ENCODE measurements at regions not wholly inside any gene's neighbourhood (a gene's known extent, or its start where the extent isn't known, plus 50 kb on each side); places are given as distances from the start of the nearest gene placed in this dataset.

DNA sequence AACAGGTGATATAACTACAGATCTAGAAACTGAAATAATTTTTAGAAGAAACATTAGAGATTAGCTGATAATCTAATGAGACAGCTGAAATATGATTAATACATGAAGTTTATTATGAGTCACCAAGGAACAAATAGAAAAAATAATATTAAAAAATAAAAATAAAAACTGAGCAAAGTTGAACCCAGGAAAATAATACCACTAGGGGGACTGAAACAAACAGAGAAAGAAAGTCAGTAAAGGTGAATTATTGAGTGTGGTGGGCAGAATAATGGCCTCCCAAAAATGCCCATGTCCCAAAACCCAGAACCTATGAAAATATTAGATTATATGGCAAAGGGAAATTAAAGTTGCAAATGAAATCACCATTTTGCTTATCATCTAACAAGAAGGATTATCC is 820.7 kb upstream of the INTU start:
- Histone ChIP-seq H3K4me3 (ENCODE audit: low read length) (no peak overlapping the region), H3K4me1 (ENCODE audit: low read length) (no peaks in the 10 kb centered on the region), H3K36me3 (ENCODE audit: insufficient read depth, low read length) (no peaks in the 10 kb centered on the region), H4K20me1 (ENCODE audit: insufficient read depth, low read depth, low read length) (no peaks in the 10 kb centered on the region), H3K79me2 (ENCODE audit: low read length) (no peaks in the 10 kb centered on the region), H3K9me3 (ENCODE audit: low read length) (peaks cover 10% of the 10 kb centered on the region; the same call in 1 of the 2 replicates), H3K9me2 (replicated peaks; ENCODE audit: insufficient read depth, low read length) (no peaks in the 10 kb centered on the region), H2AFZ (ENCODE audit: low read length) (no peak overlapping the region), H3K27ac (ENCODE audit: low read length) (no peak overlapping the region), H3K9ac (ENCODE audit: low read length) (no peak overlapping the region), H3K4me2 (ENCODE audit: low read depth, low read length, poor library complexity, severe bottlenecking) (no peak overlapping the region), H3K27me3 (ENCODE audit: low read length) (no peaks in the 10 kb centered on the region)
- no peak for DNase-seq

DNA sequence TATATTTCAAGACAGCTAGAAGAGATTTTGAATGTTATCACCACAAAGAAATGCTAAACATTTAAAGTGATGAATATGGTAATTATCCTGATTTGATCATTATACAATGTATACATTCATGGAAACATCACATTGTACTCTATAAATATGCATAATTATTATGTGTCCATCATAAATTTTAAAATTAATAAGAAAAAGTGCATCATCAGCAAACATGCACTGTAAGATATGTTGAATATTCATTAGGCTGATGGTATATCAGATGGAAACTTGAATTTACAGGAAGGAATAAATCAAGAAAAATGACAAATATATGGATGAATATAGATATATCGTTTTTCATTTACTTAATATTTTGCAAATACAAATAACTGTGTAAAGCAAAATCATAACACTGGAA is 812.1 kb upstream of the INTU start:
- H3K4me1 ChIP-seq (ENCODE audit: low read length), result no peaks in the 10 kb centered on the region
- H3K36me3 ChIP-seq (ENCODE audit: insufficient read depth, low read length), result no peaks in the 10 kb centered on the region
- no peaks in the 10 kb centered on the region for H4K20me1 ChIP-seq (ENCODE audit: insufficient read depth, low read depth, low read length)
- no peaks in the 10 kb centered on the region for H3K27me3 ChIP-seq (ENCODE audit: low read length)
- H3K9me2 ChIP-seq (replicated peaks; ENCODE audit: insufficient read depth, low read length), result no peaks in the 10 kb centered on the region
- H3K79me2 ChIP-seq (ENCODE audit: low read length), result no peaks in the 10 kb centered on the region
- no peak overlapping the region for H2AFZ ChIP-seq (ENCODE audit: low read length)
- DNase-seq, result no peak
- H3K9ac ChIP-seq (ENCODE audit: low read length), result no peak overlapping the region
- no peak overlapping the region for H3K27ac ChIP-seq (ENCODE audit: low read length)
- H3K4me3 ChIP-seq (ENCODE audit: low read length), result no peak overlapping the region
- peaks cover 11% of the 10 kb centered on the region for H3K9me3 ChIP-seq (ENCODE audit: low read length)
- no peak overlapping the region for H3K4me2 ChIP-seq (ENCODE audit: low read depth, low read length, poor library complexity, severe bottlenecking)

DNA sequence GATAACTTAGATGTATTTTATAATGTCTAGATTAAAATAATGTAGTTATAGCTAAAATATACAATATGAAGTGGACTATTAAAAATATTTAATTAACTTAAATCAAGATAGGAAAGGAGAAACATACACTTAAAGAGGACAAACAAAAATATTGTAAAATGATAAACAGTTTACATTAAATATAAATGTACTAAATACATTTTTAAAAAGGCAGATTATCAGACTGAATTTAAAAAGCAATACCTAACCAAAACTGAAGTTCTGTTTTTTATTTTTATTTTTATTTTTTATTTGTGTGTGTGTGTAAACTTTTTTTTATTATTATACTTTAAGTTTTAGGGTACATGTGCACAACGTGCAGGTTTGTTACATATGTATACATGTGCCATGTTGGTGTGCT is 811.6 kb upstream of the INTU start:
- Histone ChIP-seq H3K27me3 (ENCODE audit: low read length) (no peaks in the 10 kb centered on the region), H2AFZ (ENCODE audit: low read length) (no peak overlapping the region), H3K9me3 (ENCODE audit: low read length) (peaks cover 11% of the 10 kb centered on the region), H4K20me1 (ENCODE audit: insufficient read depth, low read depth, low read length) (no peaks in the 10 kb centered on the region), H3K36me3 (ENCODE audit: insufficient read depth, low read length) (no peaks in the 10 kb centered on the region), H3K4me2 (ENCODE audit: low read depth, low read length, poor library complexity, severe bottlenecking) (no peak overlapping the region), H3K9me2 (replicated peaks; ENCODE audit: insufficient read depth, low read length) (no peaks in the 10 kb centered on the region), H3K4me3 (ENCODE audit: low read length) (no peak overlapping the region), H3K79me2 (ENCODE audit: low read length) (no peaks in the 10 kb centered on the region), H3K9ac (ENCODE audit: low read length) (no peak overlapping the region), H3K27ac (ENCODE audit: low read length) (no peak overlapping the region), H3K4me1 (ENCODE audit: low read length) (no peaks in the 10 kb centered on the region)
- no peak for DNase-seq

DNA sequence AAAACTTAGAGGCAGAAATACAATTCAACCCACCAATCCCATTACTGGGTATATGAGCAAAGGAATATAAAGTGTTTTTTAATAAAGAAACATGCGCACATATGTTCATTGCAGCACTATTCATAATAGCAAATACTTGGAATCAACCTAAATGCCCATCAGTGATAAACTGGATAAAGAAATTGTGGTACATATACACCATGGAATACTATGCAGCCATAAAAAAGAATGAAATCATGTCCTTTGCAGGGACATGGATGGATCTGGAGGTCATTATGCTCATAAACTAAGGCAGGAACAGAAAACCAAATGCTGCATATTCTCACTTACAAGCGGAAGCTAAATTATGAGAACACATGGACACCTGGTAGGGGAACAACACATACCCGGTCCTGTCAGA is 807.7 kb upstream of the INTU start:
- Histone ChIP-seq H4K20me1 (ENCODE audit: insufficient read depth, low read depth, low read length) (no peaks in the 10 kb centered on the region), H3K9ac (ENCODE audit: low read length) (no peak overlapping the region), H3K27me3 (ENCODE audit: low read length) (no peaks in the 10 kb centered on the region), H3K27ac (ENCODE audit: low read length) (no peak overlapping the region), H3K4me2 (ENCODE audit: low read depth, low read length, poor library complexity, severe bottlenecking) (no peak overlapping the region), H3K79me2 (ENCODE audit: low read length) (no peaks in the 10 kb centered on the region), H3K4me1 (ENCODE audit: low read length) (no peaks in the 10 kb centered on the region), H3K4me3 (ENCODE audit: low read length) (no peak overlapping the region), H3K36me3 (ENCODE audit: insufficient read depth, low read length) (no peaks in the 10 kb centered on the region), H3K9me3 (ENCODE audit: low read length) (peaks cover 13% of the 10 kb centered on the region), H3K9me2 (replicated peaks; ENCODE audit: insufficient read depth, low read length) (no peaks in the 10 kb centered on the region), H2AFZ (ENCODE audit: low read length) (no peak overlapping the region)
- DNase-seq, result no peak

DNA sequence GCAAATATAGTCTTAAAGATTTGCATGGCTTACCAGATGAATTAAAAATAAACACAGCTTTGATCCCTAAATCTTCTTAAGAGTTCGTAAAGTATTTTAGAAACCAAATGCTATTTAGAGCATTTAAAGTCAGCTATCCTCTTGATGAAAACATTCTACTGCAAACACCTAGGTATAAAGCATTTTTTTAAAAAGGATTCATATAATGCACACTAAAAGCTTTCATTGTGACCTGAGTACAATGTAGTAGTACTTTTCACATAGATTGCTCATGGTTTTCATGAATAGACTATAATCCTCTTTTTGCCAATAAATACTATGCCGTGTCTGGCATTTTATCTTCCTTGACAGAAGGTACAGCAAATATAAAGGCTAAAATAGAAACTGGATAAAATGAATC is 805.1 kb upstream of the INTU start:
- H3K36me3 ChIP-seq (ENCODE audit: insufficient read depth, low read length), result no peaks in the 10 kb centered on the region
- H3K79me2 ChIP-seq (ENCODE audit: low read length), result no peaks in the 10 kb centered on the region
- no peaks in the 10 kb centered on the region for H3K27me3 ChIP-seq (ENCODE audit: low read length)
- H3K27ac ChIP-seq (ENCODE audit: low read length), result no peak overlapping the region
- no peak for DNase-seq
- no peak overlapping the region for H2AFZ ChIP-seq (ENCODE audit: low read length)
- no peak overlapping the region for H3K4me3 ChIP-seq (ENCODE audit: low read length)
- no peaks in the 10 kb centered on the region for H4K20me1 ChIP-seq (ENCODE audit: insufficient read depth, low read depth, low read length)
- H3K4me1 ChIP-seq (ENCODE audit: low read length), result no peaks in the 10 kb centered on the region
- peaks cover 24% of the 10 kb centered on the region for H3K9me3 ChIP-seq (ENCODE audit: low read length)
- no peak overlapping the region for H3K4me2 ChIP-seq (ENCODE audit: low read depth, low read length, poor library complexity, severe bottlenecking)
- H3K9me2 ChIP-seq (replicated peaks; ENCODE audit: insufficient read depth, low read length), result no peaks in the 10 kb centered on the region
- no peak overlapping the region for H3K9ac ChIP-seq (ENCODE audit: low read length)

DNA sequence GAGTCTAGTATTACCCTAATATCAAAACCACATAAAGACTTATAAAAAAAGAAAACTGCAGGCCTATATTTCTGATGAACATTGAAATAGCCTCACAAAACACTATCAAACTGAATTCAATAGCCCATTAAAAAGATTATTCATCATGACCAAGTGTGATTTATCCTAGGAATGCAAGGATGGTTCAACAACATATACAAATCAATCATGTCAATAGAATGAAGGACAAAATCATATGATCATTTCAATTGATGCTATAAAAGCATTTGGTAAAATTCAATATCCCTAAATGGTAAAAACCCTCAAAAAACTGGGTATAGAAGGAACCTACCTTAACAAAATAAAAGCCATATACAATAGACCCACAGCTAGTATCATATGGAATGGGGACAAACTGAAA is 797.9 kb upstream of the INTU start:
- no peak overlapping the region for H3K9ac ChIP-seq (ENCODE audit: low read length)

DNA sequence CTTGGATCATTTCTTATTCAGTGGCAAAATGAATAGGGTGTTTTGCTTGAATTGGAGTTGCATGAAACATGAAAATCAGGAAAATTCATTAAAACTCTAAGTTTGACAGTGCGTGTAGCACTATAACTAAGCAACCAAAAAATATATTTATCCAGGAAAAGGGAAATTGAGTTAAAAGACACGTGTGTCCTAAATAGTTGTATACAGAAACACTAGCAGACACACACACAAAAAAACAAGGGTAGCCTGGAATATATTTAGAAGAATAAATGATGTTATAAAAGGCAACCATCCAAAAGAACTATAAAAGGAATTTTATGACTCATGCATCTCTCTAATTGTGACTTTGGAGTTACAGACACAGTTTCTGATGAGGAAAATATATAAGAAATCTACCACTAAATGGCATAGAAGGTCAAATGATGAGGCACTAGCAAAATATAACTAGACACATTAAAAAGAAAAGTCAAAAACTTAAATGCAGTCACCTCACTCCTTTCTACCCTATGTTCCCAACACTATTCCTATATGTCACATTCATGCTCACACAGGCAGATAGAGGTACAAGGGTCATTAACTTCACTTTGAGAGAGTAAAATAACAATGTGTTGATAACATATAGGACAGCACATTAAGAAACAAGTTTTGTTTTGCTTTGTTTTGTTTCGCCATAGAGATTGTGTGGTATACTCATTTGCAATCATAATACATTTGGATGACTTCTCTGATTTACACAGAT is 793.6 kb upstream of the INTU start:
- no peak overlapping the region for H3K4me3 ChIP-seq (ENCODE audit: low read length)
- no peak for DNase-seq
- no peaks in the 10 kb centered on the region for H3K9me2 ChIP-seq (replicated peaks; ENCODE audit: insufficient read depth, low read length)

More for the DNA sequence above, 797.9 kb upstream of the INTU start:
- Histone ChIP-seq H3K4me2 (ENCODE audit: low read depth, low read length, poor library complexity, severe bottlenecking) (no peak overlapping the region), H2AFZ (ENCODE audit: low read length) (no peak overlapping the region), H3K27ac (ENCODE audit: low read length) (no peak overlapping the region), H3K9me3 (ENCODE audit: low read length) (peaks cover 28% of the 10 kb centered on the region), H3K36me3 (ENCODE audit: insufficient read depth, low read length) (no peaks in the 10 kb centered on the region), H3K4me3 (ENCODE audit: low read length) (no peak overlapping the region), H3K27me3 (ENCODE audit: low read length) (no peaks in the 10 kb centered on the region), H3K4me1 (ENCODE audit: low read length) (no peaks in the 10 kb centered on the region), H3K9me2 (replicated peaks; ENCODE audit: insufficient read depth, low read length) (no peaks in the 10 kb centered on the region), H4K20me1 (ENCODE audit: insufficient read depth, low read depth, low read length) (no peaks in the 10 kb centered on the region), H3K79me2 (ENCODE audit: low read length) (no peaks in the 10 kb centered on the region)
- DNase-seq, result no peak

DNA sequence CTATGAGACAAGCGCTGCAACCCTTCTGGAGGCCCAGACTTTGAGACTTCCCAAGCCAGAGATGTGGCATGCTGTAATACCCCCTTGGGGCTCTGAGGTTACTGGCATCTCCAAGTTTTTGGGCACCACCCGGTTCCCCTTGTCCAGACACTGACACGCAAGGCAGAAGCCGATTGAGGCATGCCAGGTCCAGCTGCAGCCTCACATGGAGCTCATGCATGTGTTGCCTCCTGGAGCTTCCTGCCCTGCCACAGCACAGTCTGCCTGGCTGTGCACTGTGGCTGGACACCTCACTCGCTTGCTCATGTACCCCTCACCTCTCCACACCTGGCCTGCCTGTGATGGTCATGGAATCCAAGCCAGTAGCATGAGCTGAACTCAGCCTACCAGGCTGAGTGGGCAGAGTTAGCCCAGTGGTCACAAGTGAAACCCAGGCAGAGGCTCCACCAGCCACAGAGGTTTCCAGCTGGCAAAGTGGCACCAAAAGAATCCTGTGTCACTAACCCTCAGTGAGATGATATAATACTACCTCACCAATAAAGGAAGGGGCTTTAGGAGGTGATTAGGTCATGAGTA is 789.2 kb upstream of the INTU start:
- Histone ChIP-seq H2AFZ (ENCODE audit: low read length) (no peak overlapping the region), H3K27me3 (ENCODE audit: low read length) (no peaks in the 10 kb centered on the region), H3K9me3 (ENCODE audit: low read length) (peaks cover 21% of the 10 kb centered on the region), H4K20me1 (ENCODE audit: insufficient read depth, low read depth, low read length) (no peaks in the 10 kb centered on the region), H3K4me2 (ENCODE audit: low read depth, low read length, poor library complexity, severe bottlenecking) (no peak overlapping the region), H3K79me2 (ENCODE audit: low read length) (no peaks in the 10 kb centered on the region), H3K27ac (ENCODE audit: low read length) (no peak overlapping the region), H3K36me3 (ENCODE audit: insufficient read depth, low read length) (no peaks in the 10 kb centered on the region), H3K9me2 (replicated peaks; ENCODE audit: insufficient read depth, low read length) (no peaks in the 10 kb centered on the region), H3K9ac (ENCODE audit: low read length) (no peak overlapping the region), H3K4me3 (ENCODE audit: low read length) (no peak overlapping the region), H3K4me1 (ENCODE audit: low read length) (no peaks in the 10 kb centered on the region)
- no peak for DNase-seq

More for the DNA sequence above, 793.6 kb upstream of the INTU start:
- peaks cover 21% of the 10 kb centered on the region for H3K9me3 ChIP-seq (ENCODE audit: low read length)
- no peak overlapping the region for H3K27ac ChIP-seq (ENCODE audit: low read length)
- no peaks in the 10 kb centered on the region for H3K36me3 ChIP-seq (ENCODE audit: insufficient read depth, low read length)
- H3K4me1 ChIP-seq (ENCODE audit: low read length), result no peaks in the 10 kb centered on the region
- H3K79me2 ChIP-seq (ENCODE audit: low read length), result no peaks in the 10 kb centered on the region
- H2AFZ ChIP-seq (ENCODE audit: low read length), result no peak overlapping the region
- no peaks in the 10 kb centered on the region for H4K20me1 ChIP-seq (ENCODE audit: insufficient read depth, low read depth, low read length)
- no peak overlapping the region for H3K9ac ChIP-seq (ENCODE audit: low read length)
- H3K27me3 ChIP-seq (ENCODE audit: low read length), result no peaks in the 10 kb centered on the region
- no peak overlapping the region for H3K4me2 ChIP-seq (ENCODE audit: low read depth, low read length, poor library complexity, severe bottlenecking)

All from Karpas-422 (cell line).